ENCODE measurements at regions not wholly inside any gene's neighbourhood (a gene's known extent, or its start where the extent isn't known, plus 50 kb on each side); places are given as distances from the start of the nearest gene placed in this dataset.

GRCh38 chr5:142511358-142511757 is 174.5 kb downstream of the FGF1 start:
- no peak for TF ChIP-seq EZH2phosphoT487 (IDR thresholded peaks at IDR 0.05; ENCODE audit: borderline replicate concordance)
- TF ChIP-seq, protein P1, sequence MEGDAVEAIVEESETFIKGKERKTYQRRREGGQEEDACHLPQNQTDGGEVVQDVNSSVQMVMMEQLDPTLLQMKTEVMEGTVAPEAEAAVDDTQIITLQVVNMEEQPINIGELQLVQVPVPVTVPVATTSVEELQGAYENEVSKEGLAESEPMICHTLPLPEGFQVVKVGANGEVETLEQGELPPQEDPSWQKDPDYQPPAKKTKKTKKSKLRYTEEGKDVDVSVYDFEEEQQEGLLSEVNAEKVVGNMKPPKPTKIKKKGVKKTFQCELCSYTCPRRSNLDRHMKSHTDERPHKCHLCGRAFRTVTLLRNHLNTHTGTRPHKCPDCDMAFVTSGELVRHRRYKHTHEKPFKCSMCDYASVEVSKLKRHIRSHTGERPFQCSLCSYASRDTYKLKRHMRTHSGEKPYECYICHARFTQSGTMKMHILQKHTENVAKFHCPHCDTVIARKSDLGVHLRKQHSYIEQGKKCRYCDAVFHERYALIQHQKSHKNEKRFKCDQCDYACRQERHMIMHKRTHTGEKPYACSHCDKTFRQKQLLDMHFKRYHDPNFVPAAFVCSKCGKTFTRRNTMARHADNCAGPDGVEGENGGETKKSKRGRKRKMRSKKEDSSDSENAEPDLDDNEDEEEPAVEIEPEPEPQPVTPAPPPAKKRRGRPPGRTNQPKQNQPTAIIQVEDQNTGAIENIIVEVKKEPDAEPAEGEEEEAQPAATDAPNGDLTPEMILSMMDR (conservative IDR thresholded peaks at IDR 0.05; ENCODE audit: low read length) = no peak
- no peaks in the 10 kb centered on the region for H3K9me2 ChIP-seq (replicated peaks; ENCODE audit: low read depth, low read length)
- no peaks in the 10 kb centered on the region for H3K27me3 ChIP-seq (ENCODE audit: insufficient read depth, low read length, poor library complexity, severe bottlenecking)
- H2AFZ ChIP-seq (ENCODE audit: low read length) = no peak overlapping the region
- H3K4me2 ChIP-seq (ENCODE audit: low read depth, low read length, poor library complexity, severe bottlenecking) = no peak overlapping the region
- H3K4me3 ChIP-seq (ENCODE audit: low read length, poor library complexity, severe bottlenecking) = no peak overlapping the region
- no peaks in the 10 kb centered on the region for H3K9me3 ChIP-seq (ENCODE audit: insufficient read depth, low read depth, low read length)
- H3K4me1 ChIP-seq (ENCODE audit: insufficient read depth, low read length, poor library complexity, severe bottlenecking) = peaks cover 3% of the 10 kb centered on the region
- H3K9ac ChIP-seq (ENCODE audit: low read depth, low read length, poor library complexity, severe bottlenecking) = no peak overlapping the region
- no peaks in the 10 kb centered on the region for H3K79me2 ChIP-seq (ENCODE audit: insufficient read depth, low read length)
- no peaks in the 10 kb centered on the region for H3K36me3 ChIP-seq (ENCODE audit: insufficient read depth, low read length)
- H3F3A ChIP-seq (ENCODE audit: low read depth) = no peaks in the 10 kb centered on the region
- H4K20me1 ChIP-seq (ENCODE audit: insufficient read depth, low read length, poor library complexity, severe bottlenecking) = no peaks in the 10 kb centered on the region

DNA sequence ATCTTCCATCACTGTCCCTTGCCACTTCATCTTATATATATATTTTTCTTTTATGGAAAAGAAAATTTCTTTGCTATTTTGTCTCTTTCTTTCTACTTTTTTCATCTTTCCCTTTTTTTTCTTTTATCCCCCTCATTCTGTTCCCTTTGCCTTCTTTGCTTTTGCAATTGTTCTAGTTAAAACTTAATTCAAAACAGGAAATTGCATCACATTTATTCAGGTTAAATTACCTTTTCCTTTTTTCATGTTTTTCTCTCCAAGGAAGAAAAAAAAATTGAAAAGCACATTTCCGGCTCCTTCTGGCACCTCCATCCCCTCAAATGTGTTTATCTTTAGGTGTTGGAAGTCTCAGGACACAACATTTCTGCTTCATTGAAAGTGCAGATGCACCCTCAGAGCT is 176.9 kb downstream of the FGF1 start:
- Histone ChIP-seq H3K9me2 (replicated peaks; ENCODE audit: low read depth, low read length) (no peaks in the 10 kb centered on the region), H3K36me3 (ENCODE audit: insufficient read depth, low read length) (no peaks in the 10 kb centered on the region), H3F3A (ENCODE audit: low read depth) (no peaks in the 10 kb centered on the region), H3K79me2 (ENCODE audit: insufficient read depth, low read length) (no peaks in the 10 kb centered on the region), H3K9me3 (ENCODE audit: insufficient read depth, low read depth, low read length) (no peaks in the 10 kb centered on the region), H2AFZ (ENCODE audit: low read length) (no peak overlapping the region), H4K20me1 (ENCODE audit: insufficient read depth, low read length, poor library complexity, severe bottlenecking) (no peaks in the 10 kb centered on the region), H3K9ac (ENCODE audit: low read depth, low read length, poor library complexity, severe bottlenecking) (no peak overlapping the region), H3K4me2 (ENCODE audit: low read depth, low read length, poor library complexity, severe bottlenecking) (no peak overlapping the region), H3K27me3 (ENCODE audit: insufficient read depth, low read length, poor library complexity, severe bottlenecking) (no peaks in the 10 kb centered on the region), H3K4me1 (ENCODE audit: insufficient read depth, low read length, poor library complexity, severe bottlenecking) (peaks cover 7% of the 10 kb centered on the region), H3K4me3 (ENCODE audit: low read length, poor library complexity, severe bottlenecking) (no peak overlapping the region)
- TF ChIP-seq, protein P1 (conservative IDR thresholded peaks at IDR 0.05; ENCODE audit: low read length) = no peak
- TF ChIP-seq EZH2phosphoT487 (IDR thresholded peaks at IDR 0.05; ENCODE audit: borderline replicate concordance) = no peak

DNA sequence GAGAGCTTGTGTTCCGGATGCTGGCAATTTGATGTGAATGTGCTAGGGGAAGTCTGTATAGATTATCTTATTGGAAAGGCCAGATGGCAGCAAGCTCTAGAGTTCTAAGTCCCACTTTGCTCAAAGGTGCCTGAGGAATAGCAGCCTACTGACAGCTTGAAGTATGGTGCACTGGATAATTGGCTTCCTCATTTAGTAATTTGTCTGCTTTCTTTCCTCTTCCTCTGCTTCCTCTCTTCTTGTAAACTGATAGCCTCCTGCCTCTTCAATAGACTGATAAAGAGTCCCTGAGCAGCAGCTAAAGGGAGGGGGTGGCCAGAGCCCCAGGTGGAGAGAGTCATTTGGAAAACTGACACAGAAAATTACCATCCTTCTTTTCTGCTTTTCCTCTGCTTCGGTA is 177.3 kb downstream of the FGF1 start:
- H3F3A ChIP-seq (ENCODE audit: low read depth) = no peaks in the 10 kb centered on the region
- H3K9me3 ChIP-seq (ENCODE audit: insufficient read depth, low read depth, low read length) = no peaks in the 10 kb centered on the region
- no peaks in the 10 kb centered on the region for H3K79me2 ChIP-seq (ENCODE audit: insufficient read depth, low read length)
- H3K9ac ChIP-seq (ENCODE audit: low read depth, low read length, poor library complexity, severe bottlenecking) = no peak overlapping the region
- H3K9me2 ChIP-seq (replicated peaks; ENCODE audit: low read depth, low read length) = no peaks in the 10 kb centered on the region
- H2AFZ ChIP-seq (ENCODE audit: low read length) = no peak overlapping the region
- no peaks in the 10 kb centered on the region for H3K27me3 ChIP-seq (ENCODE audit: insufficient read depth, low read length, poor library complexity, severe bottlenecking)
- no peak overlapping the region for H3K4me3 ChIP-seq (ENCODE audit: low read length, poor library complexity, severe bottlenecking)
- no peak overlapping the region for H3K4me2 ChIP-seq (ENCODE audit: low read depth, low read length, poor library complexity, severe bottlenecking)
- no peaks in the 10 kb centered on the region for H3K36me3 ChIP-seq (ENCODE audit: insufficient read depth, low read length)
- TF ChIP-seq EZH2phosphoT487 (IDR thresholded peaks at IDR 0.05; ENCODE audit: borderline replicate concordance) = no peak
- TF ChIP-seq, protein P1 (conservative IDR thresholded peaks at IDR 0.05; ENCODE audit: low read length) = no peak
- H3K4me1 ChIP-seq (ENCODE audit: insufficient read depth, low read length, poor library complexity, severe bottlenecking) = peaks cover 7% of the 10 kb centered on the region
- no peaks in the 10 kb centered on the region for H4K20me1 ChIP-seq (ENCODE audit: insufficient read depth, low read length, poor library complexity, severe bottlenecking)

Measured in Loucy (cell line).